Activated naive CD4-positive, alpha-beta T cell (primary cell): ENCODE measurements at regions not wholly inside any gene's neighbourhood (a gene's known extent, or its start where the extent isn't known, plus 50 kb on each side); places are given as distances from the start of the nearest gene placed in this dataset.

Experiments
- DNase-seq, 4 experiments: peaks; one replicate each; lab custom pipeline; 2025; lab: John Stamatoyannopoulos, UW

DNA sequence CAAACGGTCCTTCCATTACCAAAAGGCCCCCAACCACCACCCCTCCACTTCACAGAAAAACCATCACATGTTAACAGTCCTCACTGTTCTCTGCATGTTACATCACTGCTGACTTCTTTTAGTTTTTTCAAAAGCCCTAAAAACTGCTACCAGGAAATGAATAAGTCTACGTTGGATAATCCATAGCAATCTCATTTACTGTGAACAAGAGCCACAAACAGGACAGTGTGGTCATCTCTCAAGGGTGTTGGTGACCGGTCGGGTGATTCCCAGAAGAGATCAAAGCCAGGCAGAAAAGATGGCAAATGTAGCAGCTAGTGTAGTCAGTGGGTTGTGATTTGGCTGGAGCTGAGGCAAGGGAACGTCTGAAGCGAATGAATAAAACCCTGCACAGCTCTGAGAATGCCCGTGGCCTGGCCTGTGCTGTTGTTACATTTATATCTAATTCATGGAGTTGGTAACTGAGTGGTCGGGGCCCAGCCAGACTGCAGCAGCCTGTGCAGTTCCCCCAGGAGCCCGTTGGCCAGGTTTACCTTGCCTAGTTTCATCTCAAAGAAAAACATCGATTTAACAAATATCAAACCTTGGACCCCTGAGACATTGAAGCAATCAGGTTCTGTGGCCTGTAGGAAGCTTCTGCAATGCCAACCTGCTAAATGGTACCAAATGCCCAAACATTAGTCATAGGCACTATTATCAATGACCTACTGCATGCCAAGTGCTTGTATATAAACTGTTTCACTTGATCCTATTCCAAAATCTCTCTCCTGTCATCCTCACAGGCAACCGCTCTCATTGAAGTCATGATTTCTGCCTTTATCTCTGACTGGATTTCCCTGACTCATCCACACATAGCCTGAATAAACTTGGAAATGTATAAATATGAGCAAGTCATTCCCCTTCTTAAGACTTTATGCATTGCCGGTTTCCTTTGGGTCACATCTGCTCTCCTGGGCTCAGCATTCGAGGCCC lies 153.8 kb upstream of the SERP2 start:
- DNase-seq, result no peak

DNA sequence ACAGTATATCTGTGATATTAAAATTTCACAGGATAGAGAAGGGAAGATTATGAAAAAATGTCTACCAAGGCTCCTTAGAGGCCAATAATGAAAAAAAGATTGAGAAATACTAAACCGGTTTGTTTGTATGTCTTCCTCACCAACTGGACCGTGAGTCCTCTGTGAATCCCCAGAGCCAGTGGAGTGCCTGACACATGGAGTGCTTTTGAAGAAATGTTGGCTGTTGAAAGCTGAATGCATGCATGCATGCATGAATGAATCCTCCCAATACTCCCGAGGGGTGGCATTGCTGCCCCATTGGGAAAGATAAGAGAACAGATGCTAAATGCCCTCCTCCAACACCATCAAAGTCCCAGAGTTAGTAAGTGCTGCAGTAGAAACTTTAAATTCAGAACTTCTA lies 152.7 kb upstream of the SERP2 start:
- no peak for DNase-seq

DNA sequence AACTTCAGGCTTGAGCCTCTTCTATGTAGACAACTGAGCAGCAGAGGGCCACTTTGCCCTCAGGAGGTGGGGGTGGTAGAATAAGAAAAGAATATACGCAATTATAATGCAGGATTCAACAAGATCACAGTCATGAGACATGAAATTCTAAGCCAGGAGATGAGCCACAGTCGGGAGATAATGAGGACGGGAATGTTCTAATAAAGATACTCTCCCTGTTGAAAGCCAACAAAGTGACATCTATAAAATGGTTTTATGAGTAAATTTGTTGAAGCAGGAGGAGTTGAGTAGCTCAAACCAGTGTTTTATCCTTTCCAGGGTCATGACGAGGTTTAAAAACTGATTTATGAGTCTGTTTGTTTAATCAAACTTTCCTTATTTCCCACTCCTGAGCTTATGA lies 152.0 kb upstream of the SERP2 start:
- no peak for DNase-seq

DNA sequence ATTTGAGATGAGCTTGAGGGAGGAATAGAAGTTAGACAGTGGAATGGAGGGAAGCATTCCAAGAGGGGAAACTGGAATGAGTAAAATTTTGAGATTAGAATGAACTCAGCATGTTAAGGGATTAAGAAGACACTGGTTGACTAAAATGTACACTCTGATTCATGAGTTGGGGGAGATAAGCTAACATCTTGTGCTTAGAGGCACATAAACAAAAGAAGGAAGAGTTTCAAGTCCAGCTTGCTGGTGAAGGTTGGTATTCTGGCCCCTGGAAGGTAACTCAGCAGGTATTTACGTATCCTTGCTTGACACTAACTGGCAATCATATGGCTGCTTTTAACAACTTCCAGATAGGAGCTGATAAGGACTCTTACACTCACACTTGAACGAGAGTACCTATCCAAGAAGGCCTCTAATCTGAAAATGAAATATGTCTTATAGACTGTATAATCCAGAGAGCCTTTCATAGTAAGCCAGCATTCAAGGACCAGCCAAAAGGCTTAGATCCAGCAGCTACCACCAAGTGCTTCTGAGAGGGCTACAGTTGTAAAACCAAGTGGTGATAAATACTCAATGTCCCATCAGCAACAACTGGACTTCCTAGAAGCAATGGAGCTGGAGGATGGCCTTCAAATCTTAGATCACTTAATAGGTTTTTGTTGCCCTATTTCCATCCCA lies 149.7 kb upstream of the SERP2 start:
- no peak for DNase-seq

DNA sequence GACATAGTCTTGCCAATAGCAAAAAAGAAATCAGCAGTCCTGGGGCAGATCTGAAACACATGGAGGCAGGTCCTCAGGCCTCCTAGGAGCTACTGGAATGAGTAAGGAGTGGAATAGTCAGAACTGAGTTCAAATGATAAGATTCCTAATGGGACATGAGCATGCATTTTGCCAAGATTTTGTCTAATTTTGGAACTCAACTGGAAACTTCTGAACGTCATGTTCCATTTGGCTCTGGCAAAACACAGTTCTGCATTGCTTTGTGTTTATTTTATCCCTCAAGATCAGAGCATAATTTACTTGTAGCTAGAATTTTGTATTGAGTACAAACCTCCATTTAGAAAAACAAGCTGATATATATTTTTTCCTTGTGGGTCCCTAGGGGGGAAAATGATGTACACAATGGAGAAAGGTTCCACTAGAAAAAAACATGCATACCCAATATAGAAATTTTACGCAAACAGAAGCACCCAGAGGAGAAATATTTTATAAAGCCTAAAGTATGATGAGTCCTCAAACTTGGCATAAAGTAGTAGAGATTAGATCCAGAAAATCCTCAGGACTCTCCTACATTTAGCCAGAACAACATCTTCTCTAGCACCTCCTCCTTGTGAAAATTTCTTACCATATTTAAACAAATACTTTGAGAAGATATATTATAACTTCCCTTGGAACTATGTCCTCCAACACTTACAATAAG lies 149.0 kb upstream of the SERP2 start:
- no peak for DNase-seq

DNA sequence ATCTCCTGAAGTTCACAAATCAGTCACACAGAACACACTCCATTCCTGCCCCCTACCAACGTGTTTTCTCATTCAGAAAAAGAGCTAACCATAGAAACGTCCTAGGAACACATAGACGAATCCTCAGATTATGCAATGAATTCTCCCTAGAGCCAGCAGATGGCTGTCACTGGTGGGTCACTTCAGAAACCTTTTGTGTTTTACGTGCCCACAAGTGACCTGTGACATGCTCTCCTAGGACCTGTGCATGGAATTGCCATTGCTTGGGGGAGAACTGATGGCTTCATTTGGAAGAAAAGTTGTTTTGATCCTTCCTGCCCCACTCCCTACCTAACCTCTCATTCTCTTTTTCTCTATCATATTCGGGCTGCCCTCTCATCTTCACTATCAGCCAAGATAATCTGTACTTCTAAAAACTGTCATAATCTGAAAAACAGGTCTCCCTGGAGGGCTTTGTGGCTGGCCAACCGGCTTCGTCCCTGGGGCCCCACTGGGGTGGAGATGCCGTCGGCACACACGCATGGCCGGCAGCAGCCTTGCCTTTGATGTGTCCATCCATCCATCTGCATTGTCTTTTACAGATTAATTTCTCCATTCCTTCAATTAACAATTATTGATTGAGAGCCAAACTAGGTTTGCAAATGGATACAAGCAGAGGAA lies 144.1 kb upstream of the SERP2 start:
- DNase-seq, result no peak

DNA sequence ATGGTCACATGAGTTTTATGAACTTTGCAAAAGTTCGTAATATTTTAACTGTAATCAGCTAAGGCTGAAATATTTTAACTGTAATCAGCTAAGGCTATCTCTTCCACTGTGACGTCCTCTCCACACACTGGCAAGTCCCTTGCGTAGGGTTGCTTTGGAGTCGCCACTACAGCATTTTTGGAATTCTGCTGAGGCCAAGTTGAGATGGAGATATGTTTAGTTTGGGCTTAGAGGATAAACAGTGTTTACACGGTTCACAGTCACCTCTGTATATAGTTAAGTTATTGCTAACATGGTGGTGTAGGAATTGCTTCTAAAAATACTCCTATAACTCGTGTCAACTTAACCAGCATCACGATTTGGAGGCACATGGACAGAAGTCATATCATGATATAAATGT lies 143.6 kb upstream of the SERP2 start:
- DNase-seq, result no peak

DNA sequence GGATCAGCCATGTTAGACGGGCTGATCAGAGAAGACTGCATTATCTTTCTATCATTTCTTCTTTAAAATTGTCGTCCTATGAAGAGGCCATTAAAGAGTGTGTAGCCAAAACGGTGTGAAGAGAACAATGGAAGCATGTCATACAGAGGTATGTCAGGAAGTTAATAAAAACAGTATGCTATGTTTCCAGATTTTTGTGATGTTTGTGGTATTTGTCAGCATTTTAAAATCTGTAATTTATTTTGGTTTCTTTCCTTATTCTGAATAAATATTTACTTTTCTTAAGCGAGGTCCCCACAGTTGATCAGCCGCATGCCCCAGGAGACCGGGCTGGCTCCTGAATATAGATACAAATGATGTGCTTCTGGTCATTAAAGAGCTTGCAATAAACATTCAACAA lies 142.9 kb upstream of the SERP2 start:
- no peak for DNase-seq

DNA sequence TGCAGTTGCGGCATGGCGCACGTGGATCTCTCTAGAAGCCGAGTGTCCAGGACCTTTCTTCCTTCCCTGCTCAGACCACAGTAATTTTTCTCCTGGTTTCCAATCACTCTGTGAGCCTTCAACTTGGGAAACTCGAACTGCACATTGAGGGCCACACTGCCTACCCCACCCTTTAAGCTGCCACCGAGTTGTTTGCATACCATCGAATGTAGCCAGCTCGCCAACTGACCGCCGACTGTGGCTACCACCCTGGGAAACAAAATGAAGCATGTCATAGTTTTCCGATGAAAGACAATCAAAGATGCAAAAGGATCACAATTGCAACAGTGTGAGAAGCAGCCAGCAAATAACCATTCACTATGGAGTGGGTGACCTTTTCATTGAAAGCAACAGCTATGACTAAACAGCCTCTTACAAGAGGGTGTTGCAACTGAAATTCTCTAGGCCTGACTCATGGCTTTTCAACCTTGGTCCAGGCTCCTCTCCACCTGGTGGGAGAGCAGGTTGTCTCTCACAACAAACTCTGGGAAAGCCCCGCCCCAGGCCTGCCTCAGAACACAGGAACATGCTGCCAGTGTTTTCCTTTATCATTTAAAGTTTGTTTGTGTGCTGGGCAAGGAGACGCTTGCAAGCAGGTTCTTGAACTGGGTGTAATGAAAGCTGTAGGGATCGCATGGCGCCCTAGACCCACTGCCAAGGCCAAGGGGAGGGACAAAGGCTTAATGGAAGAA lies 141.7 kb upstream of the SERP2 start:
- no peak for DNase-seq

DNA sequence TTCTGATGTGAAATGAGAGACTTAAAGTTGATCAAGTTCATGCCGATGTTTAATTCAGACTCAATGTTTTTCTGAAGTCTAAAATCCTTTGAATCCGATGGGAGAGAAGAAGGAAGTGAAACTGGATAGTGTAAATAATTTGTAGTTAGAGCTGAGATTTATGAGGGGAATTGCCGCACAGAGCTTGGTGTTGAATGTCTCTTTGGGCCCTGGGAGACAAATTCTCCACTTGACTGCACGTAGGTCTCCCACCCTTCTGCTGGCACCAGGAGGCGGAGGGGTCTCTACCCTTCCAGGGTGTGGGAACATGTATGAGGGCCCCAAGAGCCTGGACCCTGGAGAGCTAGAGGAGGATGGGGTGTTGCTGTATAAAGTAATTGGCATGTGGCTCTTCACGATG lies 140.8 kb upstream of the SERP2 start:
- no peak for DNase-seq

DNA sequence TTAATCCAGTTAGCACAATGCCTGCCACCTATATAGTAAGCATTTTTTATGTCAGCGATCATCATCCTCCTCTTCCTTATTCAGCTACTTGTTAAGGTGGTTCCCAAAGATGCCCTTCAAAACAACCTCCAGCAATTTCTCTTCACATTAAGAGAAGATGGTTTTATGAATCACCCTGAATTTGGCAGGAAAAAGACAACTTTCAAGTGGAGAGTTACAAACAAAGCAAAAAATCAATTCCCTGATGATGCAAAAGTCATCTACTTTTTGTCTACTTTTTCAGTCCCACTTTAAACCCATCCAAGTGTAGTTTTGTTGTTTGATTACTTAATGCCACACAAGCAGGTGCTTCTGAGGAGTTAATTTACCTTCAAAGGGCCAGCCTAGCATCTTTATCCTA lies 139.1 kb upstream of the SERP2 start:
- no peak for DNase-seq

DNA sequence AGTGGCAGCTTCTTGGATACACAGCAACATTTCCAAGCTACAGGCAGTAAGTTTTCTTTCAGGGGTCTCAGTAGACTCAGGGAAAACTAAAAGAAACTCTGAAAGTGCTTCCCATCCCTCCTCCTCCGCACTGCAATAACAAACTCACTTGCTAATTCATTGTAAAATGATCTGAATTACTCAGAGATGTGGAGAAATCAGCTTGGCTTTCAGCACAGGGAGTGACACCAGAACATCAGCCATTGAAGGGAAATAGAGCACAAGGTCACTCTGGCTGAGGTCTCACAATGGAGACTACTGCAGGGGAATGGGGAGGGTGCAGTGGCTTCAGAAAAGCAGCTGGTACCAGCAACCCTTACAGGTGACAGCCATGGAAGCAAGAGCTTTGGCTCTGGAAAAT lies 137.3 kb upstream of the SERP2 start:
- no peak for DNase-seq

DNA sequence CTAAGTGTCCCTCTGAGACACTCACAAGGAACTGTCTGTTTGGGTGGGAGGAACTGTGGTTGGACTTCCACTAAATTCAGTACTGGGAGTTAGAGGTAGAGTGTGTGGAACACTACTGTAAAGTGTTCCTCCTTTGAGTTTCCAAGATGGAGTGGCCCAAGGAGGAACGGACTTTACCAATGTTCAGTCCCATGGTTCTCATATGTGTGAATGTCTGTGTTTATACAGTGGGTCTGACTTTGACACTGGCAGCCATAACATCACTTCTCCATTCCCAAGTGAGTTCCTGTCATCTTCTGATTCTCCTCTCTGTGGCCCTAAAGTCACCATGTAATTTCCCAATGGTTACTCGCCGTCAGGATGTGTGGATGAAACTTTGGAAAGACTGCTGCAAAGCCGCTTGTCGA lies 136.8 kb upstream of the SERP2 start:
- no peak for DNase-seq

DNA sequence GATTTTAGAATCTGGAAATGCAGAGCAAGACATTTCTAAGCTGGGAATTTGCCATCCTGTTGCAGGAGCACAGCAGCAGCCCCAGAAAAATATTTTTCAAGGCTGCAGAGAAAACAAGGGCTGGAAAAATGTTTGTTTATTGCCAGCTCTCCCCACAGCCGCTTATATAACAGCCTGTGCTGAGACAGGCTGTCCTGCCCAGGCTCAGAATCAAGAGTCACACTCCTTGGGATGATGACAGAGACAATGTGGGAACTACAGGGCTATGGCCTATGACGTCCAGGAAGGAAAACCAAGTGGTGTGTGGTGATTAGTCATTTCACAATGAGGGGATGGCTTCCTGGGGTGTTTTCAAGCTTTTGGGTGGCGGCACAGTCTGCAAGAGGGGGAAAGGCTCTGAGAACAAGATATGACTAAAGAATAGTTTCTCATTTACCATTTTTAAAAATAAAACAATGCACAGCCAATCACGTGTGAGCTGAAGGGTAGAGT lies 136.3 kb upstream of the SERP2 start:
- DNase-seq, result no peak

DNA sequence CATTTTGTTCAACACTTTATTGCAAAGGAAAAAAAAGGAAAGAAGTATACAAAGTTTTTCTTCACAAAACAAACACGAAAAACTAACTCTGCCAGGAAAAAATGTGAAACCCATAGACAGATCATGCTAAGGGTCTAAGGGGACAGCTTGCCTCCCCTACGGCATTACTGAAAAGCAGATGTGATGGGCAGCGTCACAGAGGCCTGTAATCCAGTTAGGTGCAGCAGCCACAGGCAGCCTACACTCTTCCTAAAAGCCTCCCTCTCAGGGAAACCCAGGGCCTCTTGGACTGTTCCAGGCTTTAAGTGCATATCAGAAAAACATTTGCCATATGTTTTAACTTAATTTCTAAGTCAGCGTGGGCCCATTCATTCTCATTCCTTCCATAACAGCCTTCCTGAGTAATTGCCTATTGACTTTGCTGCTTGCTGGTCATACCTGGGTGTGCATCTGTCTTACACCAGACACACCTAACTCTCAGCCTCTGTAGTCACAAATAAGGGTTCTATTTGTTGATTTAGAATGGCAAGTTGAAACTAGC lies 135.7 kb upstream of the SERP2 start:
- no peak for DNase-seq

DNA sequence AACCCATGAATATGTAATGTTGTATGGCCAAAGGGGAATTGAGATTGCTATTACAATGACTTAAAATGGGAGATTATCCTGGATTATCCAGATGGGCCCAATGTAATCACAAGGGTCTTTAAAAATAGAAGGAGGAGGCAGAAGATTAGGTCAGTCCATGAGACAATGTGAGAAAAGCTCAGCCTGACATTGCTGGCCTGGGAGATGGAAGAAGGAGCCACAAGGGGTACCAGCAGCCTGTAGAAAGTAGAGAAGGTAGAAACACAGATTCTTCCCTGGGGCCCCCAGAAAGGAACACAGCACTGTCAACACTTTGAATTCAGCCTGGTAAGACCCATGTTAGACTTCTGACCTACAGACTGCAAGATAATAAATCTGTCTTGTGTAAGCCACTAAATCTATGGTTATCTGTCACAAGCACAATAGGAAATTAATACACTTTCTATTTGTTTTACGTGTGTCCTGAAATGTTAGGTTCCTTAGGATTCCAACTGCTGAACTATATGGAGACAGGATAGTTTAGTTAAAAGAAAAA lies 132.9 kb upstream of the SERP2 start:
- no peak for DNase-seq

DNA sequence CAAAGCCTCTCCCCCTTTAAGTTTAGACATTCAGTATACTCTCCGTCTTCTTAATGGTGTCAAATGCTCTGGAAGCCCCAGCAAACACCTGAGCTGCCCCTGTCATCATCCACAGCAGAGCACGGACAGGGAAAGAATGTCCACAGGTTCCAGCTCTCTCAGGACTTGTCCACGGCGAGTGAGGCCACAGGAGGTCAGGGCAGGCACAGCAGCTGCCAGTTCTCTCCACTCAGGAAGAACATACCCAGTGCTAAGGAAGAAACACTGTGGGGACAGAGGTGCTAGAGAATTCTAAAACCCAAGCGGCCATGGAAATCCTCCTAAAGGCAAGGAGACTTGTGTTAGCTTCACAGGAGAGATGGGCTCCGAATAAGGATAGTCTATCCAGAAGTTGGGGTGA lies 132.0 kb upstream of the SERP2 start:
- DNase-seq, result no peak

DNA sequence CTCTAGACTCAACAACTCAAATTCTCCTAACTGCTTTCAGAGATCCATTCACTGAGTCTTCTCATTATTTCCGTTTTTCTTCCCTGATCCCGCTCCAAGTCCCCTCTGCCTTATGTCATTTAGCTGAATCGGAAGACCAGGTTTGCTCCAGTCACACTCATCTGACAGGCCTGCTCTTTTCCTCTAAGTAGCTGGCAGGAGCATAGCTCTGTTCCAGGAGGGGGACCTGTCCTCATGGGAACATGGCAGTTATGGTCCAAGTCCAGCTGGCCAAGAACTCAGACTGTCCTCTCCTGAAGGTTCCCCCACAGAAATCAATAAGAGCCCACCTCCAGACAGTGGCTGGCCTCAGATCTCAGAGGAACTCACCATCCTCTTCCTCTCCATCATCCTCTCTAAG lies 130.9 kb upstream of the SERP2 start:
- no peak for DNase-seq

DNA sequence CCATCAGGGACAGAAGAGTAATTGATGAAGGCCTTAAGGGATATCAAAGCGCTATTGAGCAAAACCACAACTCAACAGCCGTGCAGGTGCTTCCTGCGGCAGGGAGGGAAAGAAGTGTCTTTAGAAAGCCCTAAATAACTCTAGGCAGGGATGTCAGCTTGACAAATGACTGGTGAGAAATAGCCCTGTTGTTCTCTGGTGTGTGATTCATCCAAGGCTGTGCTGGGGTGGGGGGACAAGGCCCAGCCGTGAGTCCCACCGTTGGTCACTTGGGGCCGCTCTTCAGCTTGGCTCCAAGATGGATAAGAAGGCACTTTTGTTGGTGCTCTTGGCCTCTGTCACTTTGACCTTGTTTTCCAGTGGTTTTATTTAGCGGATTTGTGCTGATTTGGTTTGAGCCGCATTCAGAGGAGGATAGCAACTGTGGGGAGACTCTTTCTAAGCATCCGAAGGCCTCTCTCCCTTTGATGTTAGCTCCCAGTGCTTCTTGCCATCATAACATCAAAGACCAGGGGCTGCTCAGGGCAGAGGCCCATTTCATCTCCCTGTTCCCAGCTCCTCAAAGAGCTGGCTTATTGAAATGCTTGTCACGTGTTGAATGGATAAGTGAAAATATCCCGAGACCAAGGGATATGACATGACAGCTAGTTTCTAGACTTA lies 130.3 kb upstream of the SERP2 start:
- no peak for DNase-seq

DNA sequence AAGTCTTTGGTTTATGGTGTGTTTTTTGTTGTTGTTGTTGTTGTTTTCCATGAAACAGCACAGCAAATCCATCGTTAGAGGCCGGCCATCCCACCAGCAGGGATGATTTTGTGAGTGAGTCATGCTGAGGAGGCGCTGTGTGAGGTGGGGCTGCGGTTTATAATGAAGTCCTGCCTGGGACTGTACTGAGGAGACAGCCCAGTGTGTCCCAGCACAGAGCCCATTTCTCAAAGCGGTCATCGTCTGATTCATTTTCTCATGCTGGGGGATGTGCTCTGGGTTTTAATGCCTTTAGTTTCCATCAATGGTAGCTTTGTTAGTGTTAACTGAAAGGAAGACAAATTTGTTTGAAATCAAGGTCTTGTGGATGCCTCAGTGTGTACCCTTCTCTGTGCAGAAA lies 129.3 kb upstream of the SERP2 start:
- DNase-seq, result no peak
